ENCODE measurements at regions not wholly inside any gene's neighbourhood (a gene's known extent, or its start where the extent isn't known, plus 50 kb on each side); places are given as distances from the start of the nearest gene placed in this dataset.

DNA sequence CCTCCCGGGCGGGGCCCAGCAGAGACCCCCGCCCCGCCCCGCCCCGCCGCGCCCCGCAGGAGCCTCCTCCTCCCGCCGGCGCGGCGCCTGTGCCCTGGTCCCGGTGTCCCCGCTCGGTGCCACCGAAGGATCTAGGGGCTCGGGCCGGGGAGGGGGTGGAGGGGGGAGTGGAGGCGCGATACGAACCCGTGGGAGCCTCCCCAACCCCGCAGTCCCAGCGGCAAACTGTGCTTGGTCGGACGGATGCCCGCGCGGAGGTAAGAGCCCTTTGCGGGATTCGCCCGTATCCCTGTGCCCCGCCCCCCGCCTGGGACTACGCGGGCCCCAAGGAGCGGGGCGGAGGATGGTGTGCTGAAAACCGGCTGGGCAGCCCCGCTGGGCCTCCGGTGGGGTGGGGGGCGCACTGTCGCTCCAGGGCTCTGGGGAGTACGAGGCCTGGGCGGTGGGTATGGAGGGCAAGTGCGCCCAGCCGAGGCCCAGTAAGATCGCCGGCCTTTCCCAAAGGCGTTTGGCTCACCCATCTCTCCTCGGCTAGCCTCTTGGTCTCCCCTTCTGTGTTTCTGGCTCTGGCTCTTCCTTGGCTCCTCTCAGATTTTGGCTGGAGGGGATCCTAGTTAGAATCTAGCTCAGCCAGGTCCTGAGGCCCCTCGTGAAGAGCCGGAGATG, 65.6 kb upstream of the POLG start:
- TF ChIP-seq, protein P1, sequence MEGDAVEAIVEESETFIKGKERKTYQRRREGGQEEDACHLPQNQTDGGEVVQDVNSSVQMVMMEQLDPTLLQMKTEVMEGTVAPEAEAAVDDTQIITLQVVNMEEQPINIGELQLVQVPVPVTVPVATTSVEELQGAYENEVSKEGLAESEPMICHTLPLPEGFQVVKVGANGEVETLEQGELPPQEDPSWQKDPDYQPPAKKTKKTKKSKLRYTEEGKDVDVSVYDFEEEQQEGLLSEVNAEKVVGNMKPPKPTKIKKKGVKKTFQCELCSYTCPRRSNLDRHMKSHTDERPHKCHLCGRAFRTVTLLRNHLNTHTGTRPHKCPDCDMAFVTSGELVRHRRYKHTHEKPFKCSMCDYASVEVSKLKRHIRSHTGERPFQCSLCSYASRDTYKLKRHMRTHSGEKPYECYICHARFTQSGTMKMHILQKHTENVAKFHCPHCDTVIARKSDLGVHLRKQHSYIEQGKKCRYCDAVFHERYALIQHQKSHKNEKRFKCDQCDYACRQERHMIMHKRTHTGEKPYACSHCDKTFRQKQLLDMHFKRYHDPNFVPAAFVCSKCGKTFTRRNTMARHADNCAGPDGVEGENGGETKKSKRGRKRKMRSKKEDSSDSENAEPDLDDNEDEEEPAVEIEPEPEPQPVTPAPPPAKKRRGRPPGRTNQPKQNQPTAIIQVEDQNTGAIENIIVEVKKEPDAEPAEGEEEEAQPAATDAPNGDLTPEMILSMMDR (IDR thresholded peaks at IDR 0.05; ENCODE audit: borderline replicate concordance, control extremely low read depth, extremely low read depth, insufficient read depth, missing control alignments), result no peak
- in situ Hi-C loops (cut with MboI; ENCODE audit: low sequenced_read_pairs, unreplicated experiment), result no loop called here
- DNase-seq (ENCODE audit: low spot score), result no peak

DNA sequence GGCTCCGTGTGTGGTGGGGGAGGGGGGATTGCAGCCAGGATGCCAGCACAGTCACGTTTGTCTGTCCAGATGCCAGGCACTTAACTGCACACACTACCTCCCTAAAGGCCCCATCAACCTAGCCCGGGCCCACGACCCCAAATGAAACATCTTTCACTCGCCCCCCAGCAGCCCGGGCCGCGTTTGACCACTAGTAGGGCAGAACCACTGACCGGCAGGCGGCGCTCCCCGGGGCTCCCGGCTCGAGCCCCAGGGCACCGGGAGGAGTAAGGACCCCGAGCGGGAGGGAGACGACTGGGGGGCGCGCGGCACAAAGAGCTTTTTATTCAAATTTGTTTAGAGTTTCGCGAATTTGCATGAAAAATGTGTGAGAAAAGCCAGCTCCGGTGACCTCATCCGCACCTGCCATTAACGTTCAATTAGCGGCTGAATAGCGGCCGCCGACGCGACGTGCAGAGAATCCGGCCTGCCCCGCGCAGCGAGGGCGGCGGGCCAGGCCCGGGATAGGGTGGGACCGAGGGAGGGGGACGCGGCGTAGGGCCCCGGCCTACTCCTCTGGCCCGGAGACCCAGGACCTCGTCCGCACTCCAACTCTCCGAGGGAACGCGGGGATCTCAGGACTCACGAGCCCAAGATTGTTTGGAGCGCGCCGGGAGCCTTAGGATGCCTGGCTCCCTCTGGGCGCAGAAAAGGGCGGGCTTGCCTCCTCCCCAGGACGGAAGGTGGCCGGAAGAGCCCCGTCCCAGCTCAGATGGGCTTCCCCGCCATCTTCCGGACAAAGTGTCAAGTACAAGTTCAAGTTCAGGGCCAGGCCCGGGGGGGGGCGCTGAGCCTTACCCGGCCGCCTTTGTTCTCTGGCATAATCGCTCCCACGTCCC, 64.9 kb upstream of the POLG start:
- in situ Hi-C loops (cut with MboI; ENCODE audit: low sequenced_read_pairs, unreplicated experiment), result no loop called here
- TF ChIP-seq, protein P1 (IDR thresholded peaks at IDR 0.05; ENCODE audit: borderline replicate concordance, control extremely low read depth, extremely low read depth, insufficient read depth, missing control alignments), result peak; percentile 68
- DNase-seq (ENCODE audit: low spot score), result peak; percentile 89

DNA sequence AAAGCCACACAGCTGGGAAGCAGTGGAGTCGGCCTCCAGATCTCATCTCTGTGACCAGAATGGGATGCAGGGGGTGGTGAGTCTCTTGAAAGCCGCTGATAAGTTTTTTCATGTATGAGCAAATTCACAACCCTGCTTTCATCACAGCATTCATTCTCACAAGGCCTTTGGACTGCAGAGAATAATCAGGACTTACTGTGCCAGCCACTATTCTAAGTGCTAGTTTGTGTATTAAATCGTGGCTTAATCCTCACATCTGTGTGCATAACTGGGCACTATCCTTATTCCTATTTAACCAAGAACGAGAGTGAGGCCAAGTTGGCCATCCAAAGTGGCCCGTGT, 64.2 kb upstream of the POLG start:
- in situ Hi-C loops (cut with MboI; ENCODE audit: low sequenced_read_pairs, unreplicated experiment), result no loop called here
- DNase-seq (ENCODE audit: low spot score), result no peak
- TF ChIP-seq, protein P1 (IDR thresholded peaks at IDR 0.05; ENCODE audit: borderline replicate concordance, control extremely low read depth, extremely low read depth, insufficient read depth, missing control alignments), result no peak

DNA sequence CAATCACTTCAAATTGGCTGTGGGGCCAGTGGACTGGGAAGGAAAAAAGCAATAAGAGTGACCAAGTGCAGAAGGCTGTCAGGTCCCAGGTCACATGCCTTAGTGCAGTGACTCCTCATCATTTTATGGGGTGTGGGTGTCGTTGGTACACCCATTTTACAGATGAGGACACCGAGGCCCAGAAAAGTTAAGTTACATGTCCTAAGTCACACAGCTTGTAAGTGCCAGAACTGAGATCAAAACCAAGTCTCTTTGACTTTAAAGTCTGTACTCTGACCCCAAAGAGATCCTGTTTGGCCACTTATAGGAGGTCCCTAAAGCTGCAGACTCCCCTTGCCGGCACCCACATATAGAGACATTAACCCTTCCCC, 63.0 kb upstream of the POLG start:
- TF ChIP-seq, protein P1 (IDR thresholded peaks at IDR 0.05; ENCODE audit: borderline replicate concordance, control extremely low read depth, extremely low read depth, insufficient read depth, missing control alignments), result no peak
- in situ Hi-C loops (cut with MboI; ENCODE audit: low sequenced_read_pairs, unreplicated experiment), result no loop called here
- DNase-seq (ENCODE audit: low spot score), result no peak

DNA sequence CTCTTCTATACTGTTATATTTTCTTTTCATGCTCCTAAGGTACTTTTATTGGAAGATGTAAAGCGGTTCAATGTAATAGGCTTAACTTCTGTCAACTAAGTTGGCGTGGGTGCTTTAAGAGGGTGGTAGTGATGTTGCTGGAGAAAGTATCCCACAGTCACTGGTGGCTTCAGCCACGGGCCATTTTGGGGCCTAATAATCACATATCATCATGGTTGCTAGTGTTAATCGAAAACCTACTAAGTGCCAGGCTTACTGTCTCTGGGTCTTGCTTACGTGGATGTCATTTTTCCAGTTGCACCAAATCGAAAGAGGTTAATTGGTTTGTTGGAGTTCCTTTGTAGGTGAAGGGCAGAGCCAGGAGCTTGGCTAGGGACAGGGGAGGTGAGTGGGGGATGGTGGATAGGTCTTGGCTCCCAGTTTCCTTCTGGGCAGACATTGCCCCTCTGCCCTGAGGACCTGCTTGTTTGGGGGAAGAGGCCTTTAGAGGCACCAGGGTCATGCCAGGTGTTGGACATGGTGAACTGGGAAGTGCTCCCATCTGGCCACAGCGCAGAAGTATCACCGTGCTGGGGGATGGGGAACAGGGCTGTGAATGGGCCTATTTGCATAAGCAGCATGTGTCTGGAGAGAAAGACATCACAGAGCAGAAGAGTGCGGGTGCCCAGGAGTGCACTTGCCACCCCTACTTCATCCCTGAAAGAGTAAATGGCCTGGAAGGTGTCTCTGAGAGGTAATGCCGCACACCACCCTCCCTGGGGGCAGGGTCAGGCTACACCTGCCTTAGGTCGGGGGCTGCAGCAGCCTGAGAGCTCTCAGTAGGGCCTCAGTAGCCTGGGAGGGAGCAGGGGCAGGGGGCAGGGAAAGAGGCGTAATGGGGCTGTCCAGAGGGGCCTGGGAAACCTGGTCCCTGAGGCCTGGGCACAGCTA, 62.4 kb upstream of the POLG start:
- TF ChIP-seq, protein P1 (IDR thresholded peaks at IDR 0.05; ENCODE audit: borderline replicate concordance, control extremely low read depth, extremely low read depth, insufficient read depth, missing control alignments), result no peak
- DNase-seq (ENCODE audit: low spot score), result no peak
- in situ Hi-C loops (cut with MboI; ENCODE audit: low sequenced_read_pairs, unreplicated experiment), result no loop called here

DNA sequence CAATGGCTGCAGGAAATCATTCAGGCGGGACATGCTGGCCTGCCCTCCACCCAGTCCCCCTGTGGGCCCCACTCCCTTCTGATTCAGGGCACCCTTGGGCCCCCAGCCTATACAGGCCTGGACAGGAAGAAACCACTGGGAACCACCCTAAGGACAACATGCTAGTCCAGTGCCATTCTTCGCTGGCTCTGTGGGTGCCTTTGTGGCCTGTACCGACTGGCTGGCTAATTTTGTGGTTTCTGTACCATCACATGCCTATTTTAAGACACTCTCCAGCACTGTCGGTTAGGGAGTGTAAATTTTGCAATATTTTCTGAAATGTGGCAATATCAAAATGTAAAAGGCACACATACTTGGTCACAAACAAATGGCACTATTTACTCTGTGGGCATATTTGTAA, 61.4 kb upstream of the POLG start:
- no peak for DNase-seq (ENCODE audit: low spot score)
- TF ChIP-seq, protein P1 (IDR thresholded peaks at IDR 0.05; ENCODE audit: borderline replicate concordance, control extremely low read depth, extremely low read depth, insufficient read depth, missing control alignments), result no peak
- in situ Hi-C loops (cut with MboI; ENCODE audit: low sequenced_read_pairs, unreplicated experiment), result no loop called here
